ENCODE measurements at regions not wholly inside any gene's neighbourhood (a gene's known extent, or its start where the extent isn't known, plus 50 kb on each side); places are given as distances from the start of the nearest gene placed in this dataset.
A peak's percentile ranks its signal among the peaks of the same experiment; 100 is the strongest.
"Not testable (repeated sequence)": the region's sequence is repeated elsewhere in the genome, so short reads cannot be mapped to it uniquely, and the experiment has no call there.

GRCh38 chr20:51930775-51931174, 128.5 kb upstream of the SALL4 start:
- Histone ChIP-seq H3K27me3 (ENCODE audit: control insufficient read depth, extremely low read depth, insufficient read depth, low read length) (no peaks in the 10 kb centered on the region), H3K9ac (ENCODE audit: control insufficient read depth, extremely low read depth, insufficient read depth, low read length) (no peak overlapping the region), H3K4me3 (ENCODE audit: control insufficient read depth in 2 of 3, extremely low read depth in 1 of 3, insufficient read depth in 2 of 3, low read depth in 1 of 3, low read length in 3 of 3) (no peak overlapping the region), H3K27ac (ENCODE audit: control insufficient read depth, insufficient read depth, low read length) (no peak overlapping the region), H2AFZ (ENCODE audit: control insufficient read depth, low read length) (no peak overlapping the region), H4K20me1 (ENCODE audit: control insufficient read depth, extremely low read depth, insufficient read depth, low read length) (no peaks in the 10 kb centered on the region), H3K4me2 (ENCODE audit: control insufficient read depth, extremely low read depth, insufficient read depth, low read depth, low read length) (no peak overlapping the region), H3K9me1 (ENCODE audit: control insufficient read depth, extremely low read depth, insufficient read depth, low read length) (no peaks in the 10 kb centered on the region), H3K9me3 (ENCODE audit: control insufficient read depth, low read depth, low read length) (no peaks in the 10 kb centered on the region), H3K4me1 (ENCODE audit: control insufficient read depth, extremely low read depth, insufficient read depth, low read length) (peaks cover 6% of the 10 kb centered on the region), H3K79me2 (ENCODE audit: control insufficient read depth, insufficient read depth, low read length) (no peaks in the 10 kb centered on the region), H3K36me3 (ENCODE audit: control insufficient read depth in 2 of 2, extremely low read depth in 1 of 2, insufficient read depth in 2 of 2, low read length in 2 of 2) (no peaks in the 10 kb centered on the region)
- TF ChIP-seq EZH2 (IDR thresholded peaks at IDR 0.05; ENCODE audit: low read length): no peak
- TF ChIP-seq, protein P1, sequence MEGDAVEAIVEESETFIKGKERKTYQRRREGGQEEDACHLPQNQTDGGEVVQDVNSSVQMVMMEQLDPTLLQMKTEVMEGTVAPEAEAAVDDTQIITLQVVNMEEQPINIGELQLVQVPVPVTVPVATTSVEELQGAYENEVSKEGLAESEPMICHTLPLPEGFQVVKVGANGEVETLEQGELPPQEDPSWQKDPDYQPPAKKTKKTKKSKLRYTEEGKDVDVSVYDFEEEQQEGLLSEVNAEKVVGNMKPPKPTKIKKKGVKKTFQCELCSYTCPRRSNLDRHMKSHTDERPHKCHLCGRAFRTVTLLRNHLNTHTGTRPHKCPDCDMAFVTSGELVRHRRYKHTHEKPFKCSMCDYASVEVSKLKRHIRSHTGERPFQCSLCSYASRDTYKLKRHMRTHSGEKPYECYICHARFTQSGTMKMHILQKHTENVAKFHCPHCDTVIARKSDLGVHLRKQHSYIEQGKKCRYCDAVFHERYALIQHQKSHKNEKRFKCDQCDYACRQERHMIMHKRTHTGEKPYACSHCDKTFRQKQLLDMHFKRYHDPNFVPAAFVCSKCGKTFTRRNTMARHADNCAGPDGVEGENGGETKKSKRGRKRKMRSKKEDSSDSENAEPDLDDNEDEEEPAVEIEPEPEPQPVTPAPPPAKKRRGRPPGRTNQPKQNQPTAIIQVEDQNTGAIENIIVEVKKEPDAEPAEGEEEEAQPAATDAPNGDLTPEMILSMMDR (optimal IDR thresholded peaks at IDR 0.05 in 1 of 3, IDR thresholded peaks at IDR 0.05 in 1 of 3, conservative IDR thresholded peaks at IDR 0.05 in 1 of 3; ENCODE audit: extremely low read depth in 1 of 3, insufficient read depth in 2 of 3, low read length in 3 of 3): no peak
- dilution Hi-C loops (cut with MboI; ENCODE audit: extremely low pct_ligation_motif_present, low sequenced_read_pairs): no loop called here
- DNase-seq (ENCODE audit: low read depth, low spot score) (peak; percentile 19), FAIRE-seq (peak; percentile 74)

- H3K27me3 ChIP-seq (ENCODE audit: control insufficient read depth, extremely low read depth, insufficient read depth, low read length): no peaks in the 10 kb centered on the region
Measured at GRCh38 chr20:51928931-51929330, 126.6 kb upstream of the SALL4 start.

DNA sequence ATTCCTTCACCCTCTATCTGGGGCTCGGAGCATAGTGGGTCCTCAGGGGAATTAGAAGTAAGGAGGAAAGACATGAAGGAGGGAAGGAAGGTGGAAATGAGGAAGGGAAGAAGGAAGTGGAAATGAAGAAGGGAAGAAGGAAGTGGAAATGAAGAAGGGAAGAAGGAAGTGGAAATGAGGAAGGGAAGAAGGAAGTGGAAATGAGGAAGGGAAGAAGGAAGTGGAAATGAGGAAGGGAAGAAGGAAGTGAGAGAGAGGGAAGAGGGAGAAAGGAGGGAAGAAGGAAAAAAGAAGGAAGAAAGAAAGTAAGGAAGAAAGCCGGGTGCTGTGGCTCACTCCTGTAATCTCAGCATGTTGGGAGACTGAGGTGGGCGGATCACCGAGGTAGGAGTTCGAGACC, 125.6 kb upstream of the SALL4 start:
- H3K9me1 ChIP-seq (ENCODE audit: control insufficient read depth, extremely low read depth, insufficient read depth, low read length); H3K9me3 ChIP-seq (ENCODE audit: control insufficient read depth, low read depth, low read length); H3K36me3 ChIP-seq (ENCODE audit: control insufficient read depth in 2 of 2, extremely low read depth in 1 of 2, insufficient read depth in 2 of 2, low read length in 2 of 2); H4K20me1 ChIP-seq (ENCODE audit: control insufficient read depth, extremely low read depth, insufficient read depth, low read length); H3K4me3 ChIP-seq (ENCODE audit: control insufficient read depth in 2 of 3, extremely low read depth in 1 of 3, insufficient read depth in 2 of 3, low read depth in 1 of 3, low read length in 3 of 3); dilution Hi-C loops (cut with MboI; ENCODE audit: extremely low pct_ligation_motif_present, low sequenced_read_pairs); H3K27me3 ChIP-seq (ENCODE audit: control insufficient read depth, extremely low read depth, insufficient read depth, low read length); H3K4me2 ChIP-seq (ENCODE audit: control insufficient read depth, extremely low read depth, insufficient read depth, low read depth, low read length); FAIRE-seq; DNase-seq (ENCODE audit: low read depth, low spot score); H2AFZ ChIP-seq (ENCODE audit: control insufficient read depth, low read length); H3K79me2 ChIP-seq (ENCODE audit: control insufficient read depth, insufficient read depth, low read length); H3K27ac ChIP-seq (ENCODE audit: control insufficient read depth, insufficient read depth, low read length); H3K9ac ChIP-seq (ENCODE audit: control insufficient read depth, extremely low read depth, insufficient read depth, low read length); H3K4me1 ChIP-seq (ENCODE audit: control insufficient read depth, extremely low read depth, insufficient read depth, low read length): not testable (repeated sequence)

More at GRCh38 chr20:51928931-51929330, 126.6 kb upstream of the SALL4 start:
- Histone ChIP-seq H3K27ac (ENCODE audit: control insufficient read depth, insufficient read depth, low read length) (no peak overlapping the region), H3K9ac (ENCODE audit: control insufficient read depth, extremely low read depth, insufficient read depth, low read length) (no peak overlapping the region), H3K4me1 (ENCODE audit: control insufficient read depth, extremely low read depth, insufficient read depth, low read length) (peaks cover 6% of the 10 kb centered on the region), H3K9me3 (ENCODE audit: control insufficient read depth, low read depth, low read length) (no peaks in the 10 kb centered on the region), H3K4me2 (ENCODE audit: control insufficient read depth, extremely low read depth, insufficient read depth, low read depth, low read length) (no peak overlapping the region), H3K79me2 (ENCODE audit: control insufficient read depth, insufficient read depth, low read length) (no peaks in the 10 kb centered on the region), H3K9me1 (ENCODE audit: control insufficient read depth, extremely low read depth, insufficient read depth, low read length) (no peaks in the 10 kb centered on the region), H3K4me3 (ENCODE audit: control insufficient read depth in 2 of 3, extremely low read depth in 1 of 3, insufficient read depth in 2 of 3, low read depth in 1 of 3, low read length in 3 of 3) (no peak overlapping the region), H3K36me3 (ENCODE audit: control insufficient read depth in 2 of 2, extremely low read depth in 1 of 2, insufficient read depth in 2 of 2, low read length in 2 of 2) (no peaks in the 10 kb centered on the region), H2AFZ (ENCODE audit: control insufficient read depth, low read length) (no peak overlapping the region), H4K20me1 (ENCODE audit: control insufficient read depth, extremely low read depth, insufficient read depth, low read length) (no peaks in the 10 kb centered on the region)
- FAIRE-seq (no peak), DNase-seq (ENCODE audit: low read depth, low spot score) (no peak)
- dilution Hi-C loops (cut with MboI; ENCODE audit: extremely low pct_ligation_motif_present, low sequenced_read_pairs): no loop called here
- TF ChIP-seq, protein P1 (optimal IDR thresholded peaks at IDR 0.05 in 1 of 3, IDR thresholded peaks at IDR 0.05 in 1 of 3, conservative IDR thresholded peaks at IDR 0.05 in 1 of 3; ENCODE audit: extremely low read depth in 1 of 3, insufficient read depth in 2 of 3, low read length in 3 of 3): no peak
- no peak for TF ChIP-seq EZH2 (IDR thresholded peaks at IDR 0.05; ENCODE audit: low read length)
